ENCODE measurements at regions not wholly inside any gene's neighbourhood (a gene's known extent, or its start where the extent isn't known, plus 50 kb on each side); places are given as distances from the start of the nearest gene placed in this dataset.
A peak's percentile ranks its signal among the peaks of the same experiment; 100 is the strongest.

DNA sequence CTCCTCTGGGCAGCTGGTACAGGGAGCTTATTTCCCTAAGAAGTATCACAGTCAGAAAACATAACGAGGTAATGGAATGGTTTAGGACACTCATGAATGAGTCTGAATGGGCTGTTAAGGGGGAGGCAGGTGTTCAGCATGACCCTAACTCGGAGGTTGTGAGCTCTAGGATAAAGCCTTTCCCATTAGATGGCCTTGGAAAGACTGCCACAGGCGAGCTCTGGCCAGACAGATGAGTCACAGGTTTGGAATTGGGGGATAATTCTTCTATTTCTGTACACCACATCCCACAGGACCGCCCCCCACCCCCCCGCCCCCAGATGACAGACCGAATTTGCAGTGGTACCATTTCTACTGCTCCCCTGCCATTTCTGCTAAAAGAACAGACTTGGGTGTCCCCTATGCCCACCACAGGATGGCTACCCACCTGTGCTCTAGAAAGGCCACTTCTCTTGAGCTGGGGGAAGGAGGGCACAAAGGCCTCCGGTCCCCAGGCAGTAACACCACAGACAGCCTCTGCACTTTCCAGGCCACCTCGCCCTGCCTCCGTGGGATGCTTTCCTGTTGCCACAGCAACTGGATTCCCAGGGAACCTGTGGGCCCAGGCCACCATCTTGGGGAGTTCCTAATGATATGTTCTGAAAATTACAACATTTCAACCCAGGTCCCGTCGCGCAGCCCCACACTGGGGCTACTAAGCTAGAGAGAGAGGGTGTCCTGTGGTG, 76.7 kb downstream of the TRIM29 start:
- peak; percentile 39 for DNase-seq

DNA sequence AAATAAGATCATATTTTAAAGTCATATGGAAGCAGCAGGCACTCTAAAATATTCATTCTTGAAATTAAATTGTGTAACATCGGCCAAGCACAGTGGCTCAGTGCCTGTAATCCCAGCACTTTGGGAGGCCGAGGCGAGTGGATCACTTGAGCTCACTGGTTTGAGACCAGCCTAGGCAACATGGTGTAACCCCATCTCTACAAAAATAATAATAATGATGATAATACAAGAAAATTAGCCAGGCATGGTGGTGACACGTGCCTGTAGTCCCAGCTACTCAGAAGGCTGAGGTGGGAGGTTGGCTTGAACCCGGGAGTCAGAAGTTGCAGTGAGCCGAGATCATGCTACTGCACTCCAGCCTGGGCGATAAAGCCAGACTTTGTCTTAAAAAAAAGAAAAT, 77.4 kb downstream of the TRIM29 start:
- DNase-seq = no peak

DNA sequence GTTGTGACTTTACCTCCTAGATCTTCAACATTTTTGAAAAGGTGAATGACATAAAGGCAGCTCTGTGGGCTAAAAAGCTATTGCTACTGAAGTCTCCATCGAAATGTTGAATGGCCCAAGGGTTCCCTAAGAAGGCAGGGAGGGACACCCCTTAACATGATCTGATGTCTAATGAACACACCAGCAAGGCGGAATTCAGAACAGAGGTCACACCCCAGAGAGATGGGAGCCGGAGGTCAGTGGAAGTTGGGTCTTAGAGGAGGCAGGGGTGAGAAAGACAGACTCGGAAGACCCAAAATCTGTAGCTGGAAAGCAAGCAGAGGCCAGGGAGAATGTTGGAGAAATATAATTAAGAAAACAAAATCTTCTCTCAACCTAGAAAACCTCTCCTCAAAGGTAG, 79.0 kb downstream of the TRIM29 start:
- DNase-seq = no peak

DNA sequence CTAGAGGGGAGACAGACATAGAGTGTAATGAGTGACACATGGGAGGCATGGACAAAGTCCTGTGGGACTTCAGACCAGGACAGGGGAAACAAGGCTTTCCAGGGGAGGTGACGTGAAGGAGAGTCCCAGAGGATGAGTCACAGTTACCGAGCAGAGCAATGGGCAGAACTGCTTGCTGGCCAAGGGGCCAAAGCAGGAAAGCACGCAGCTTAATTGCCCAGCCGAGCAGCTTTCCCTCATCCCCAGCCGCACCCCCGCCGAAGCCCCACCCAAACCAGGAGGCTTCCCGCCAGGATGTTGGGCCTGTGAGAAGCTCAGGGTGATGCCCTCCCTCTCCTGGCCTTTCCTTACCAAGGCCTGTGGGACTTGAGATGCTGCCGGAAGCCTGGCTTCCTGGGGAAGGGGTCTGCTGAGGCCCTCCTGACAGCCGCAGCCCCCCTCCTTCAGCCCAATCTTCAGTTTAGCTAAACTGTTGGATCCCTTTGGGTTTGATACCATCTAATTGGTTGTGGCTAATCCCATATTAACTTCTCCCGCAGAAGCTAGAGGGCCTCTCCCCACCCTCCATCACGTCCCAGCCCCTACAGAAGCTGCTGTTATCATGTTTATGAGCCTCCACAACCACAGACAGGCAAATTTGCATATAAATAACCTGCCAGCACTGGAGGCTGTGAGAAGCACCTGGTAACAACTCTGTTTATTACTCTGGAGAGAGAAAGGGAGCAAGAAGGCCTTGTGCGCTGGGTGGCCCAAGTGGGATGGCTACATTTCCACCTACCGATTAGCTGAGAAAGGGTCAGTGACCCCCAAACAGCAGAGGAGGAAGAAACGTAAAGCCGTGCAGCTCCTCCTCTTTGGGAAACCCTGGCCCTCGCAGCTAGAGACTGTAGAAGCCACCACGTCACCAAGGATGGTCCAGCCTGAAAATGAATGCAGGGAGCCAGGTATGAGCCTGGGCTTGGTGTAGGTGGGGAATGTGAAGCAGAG, 80.0 kb downstream of the TRIM29 start:
- DNase-seq = peak; percentile 54

DNA sequence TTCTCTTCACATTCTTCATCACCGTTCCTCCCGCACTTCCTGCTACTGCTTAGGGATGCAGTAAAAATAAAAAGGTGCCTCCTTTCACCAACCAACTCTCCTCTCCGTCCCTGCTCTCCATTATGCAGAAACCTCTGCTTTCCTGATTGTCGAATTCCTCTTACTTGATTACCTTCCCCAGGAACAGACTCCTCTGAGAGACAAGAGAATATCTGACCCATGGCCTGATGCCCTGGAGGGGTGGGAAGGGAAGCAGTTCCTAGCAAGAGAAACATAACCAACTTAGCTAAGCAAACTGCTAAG, 80.9 kb downstream of the TRIM29 start:
- no peak for DNase-seq

DNA sequence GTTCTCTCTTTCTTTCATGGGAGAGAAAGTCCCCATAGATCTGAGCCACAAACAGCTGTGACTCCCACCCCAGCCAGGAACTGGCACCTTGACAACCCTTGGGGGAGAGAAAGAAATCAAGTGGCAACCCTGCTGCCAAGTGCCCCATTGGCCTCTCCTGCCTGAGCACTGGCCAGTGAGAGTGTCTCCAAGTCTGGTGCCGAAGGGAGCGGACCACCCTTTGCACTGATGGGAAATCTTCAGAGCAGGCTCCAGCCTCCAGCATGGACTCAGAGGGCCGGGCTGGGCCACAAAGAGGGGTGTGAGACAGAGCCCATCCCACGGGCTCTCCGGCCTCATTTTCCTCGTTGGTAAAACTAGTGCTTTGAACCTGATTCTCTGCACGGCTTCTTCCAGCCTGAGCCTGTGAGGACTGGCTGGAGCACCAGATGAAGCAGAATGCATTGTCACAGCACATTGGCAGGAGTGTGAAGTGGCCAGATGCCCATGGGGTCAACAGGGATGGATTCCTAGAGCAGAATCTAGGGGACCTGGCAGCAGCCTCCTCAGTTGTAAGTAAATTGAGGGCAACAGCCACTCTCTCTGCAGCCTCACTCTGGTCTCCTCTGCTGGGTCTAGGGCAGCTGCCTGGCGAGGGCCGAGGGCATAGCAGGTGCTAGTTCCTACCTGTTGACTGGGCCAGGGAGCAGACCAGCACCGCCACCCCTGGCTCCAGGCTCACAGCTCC, 81.4 kb downstream of the TRIM29 start:
- no peak for DNase-seq

DNA sequence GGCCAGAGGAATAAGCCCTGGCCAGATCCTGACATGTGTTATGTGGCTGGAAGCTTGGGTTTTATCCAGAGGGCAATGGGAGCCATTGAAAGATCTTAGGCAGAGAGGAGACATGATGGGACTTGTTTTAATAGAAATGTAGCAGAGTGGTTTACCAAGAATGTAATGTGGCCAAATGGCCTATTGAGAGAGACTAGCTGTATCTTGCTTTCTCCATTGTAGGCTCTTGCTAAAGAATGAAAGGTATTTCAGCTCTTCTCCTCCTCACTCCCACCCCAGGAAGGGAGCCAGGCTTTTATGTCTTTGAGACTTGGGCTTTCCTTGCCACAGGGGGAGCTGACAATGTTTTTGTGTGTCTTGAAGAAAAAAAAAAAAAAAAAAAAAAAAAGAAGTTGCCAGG, 82.3 kb downstream of the TRIM29 start:
- DNase-seq = peak; percentile 75

DNA sequence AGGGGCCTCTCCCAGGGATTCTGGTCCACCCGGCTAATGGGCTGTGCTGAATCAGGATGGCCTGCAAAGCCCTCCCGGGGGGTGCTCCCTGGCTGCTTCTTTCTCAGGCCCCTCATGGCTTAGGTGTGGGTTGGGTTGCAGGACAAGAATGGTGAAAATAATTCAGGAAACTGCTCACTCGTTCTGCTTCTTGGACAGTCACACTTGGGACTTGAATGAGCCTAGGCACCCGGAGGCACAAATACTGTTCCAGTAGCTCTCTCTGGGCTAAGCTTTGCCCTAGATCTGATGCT, 83.2 kb downstream of the TRIM29 start:
- DNase-seq = no peak

DNA sequence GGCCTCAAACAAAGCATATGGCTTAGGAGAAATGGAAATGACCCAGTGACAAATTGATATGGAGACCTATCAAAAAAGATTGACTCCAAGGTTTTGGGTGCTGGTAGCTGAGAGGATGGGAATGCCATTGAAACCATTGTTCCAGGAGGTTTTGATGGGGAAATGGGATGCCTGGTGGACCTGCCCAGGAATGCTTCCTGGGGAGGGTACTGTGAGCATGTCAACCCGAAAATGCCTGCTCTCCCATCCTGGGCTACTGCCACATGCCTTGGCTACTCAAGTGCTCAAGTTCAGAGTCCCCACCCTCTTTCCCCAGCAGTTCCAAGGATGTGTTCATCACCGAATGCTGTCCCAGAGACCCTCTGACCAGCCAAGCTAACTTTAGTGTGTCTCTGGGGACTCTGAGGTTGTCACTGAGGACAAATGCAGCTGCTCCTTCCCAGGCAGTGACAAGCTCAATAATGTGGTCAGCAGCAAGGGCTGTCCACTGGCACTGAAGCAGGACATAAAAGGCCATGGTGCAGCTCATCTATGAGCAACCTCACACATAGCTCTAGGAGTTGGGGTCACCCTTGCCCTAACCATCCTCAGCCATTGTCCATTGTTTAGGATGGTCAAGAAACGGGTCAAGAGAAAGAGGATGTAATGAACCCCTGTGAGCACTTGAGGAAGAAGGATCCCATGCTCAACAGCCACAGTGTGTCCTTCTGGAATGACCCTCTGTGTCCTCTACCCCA, 83.7 kb downstream of the TRIM29 start:
- no peak for DNase-seq

DNA sequence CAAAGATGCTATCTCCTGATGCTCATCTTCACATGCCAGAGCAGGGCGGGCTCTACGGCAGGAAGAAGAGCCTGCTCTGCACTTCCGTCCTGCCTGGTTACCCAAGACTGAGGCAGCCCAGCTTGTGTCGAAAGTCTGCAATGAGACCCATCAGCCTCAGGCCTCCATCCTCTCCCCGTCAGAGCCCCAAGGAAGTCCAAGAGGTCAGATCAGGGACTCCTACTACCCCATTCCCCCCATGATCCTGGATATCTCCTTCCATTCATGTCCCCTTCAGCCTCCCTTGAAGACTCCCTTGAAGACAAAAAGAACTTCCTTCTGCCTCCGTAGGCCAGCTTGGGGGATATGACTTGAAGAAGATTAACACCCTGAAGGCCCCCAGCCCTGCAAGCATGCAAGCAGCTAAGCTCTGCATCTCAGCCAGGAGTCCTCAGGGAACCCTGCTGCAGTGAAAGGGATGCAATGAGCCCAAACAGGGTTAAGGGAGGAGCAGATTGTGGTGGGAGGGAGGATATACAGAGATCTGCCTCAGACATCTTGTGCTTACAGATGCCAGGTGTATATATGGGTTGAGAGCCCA, 85.6 kb downstream of the TRIM29 start:
- no peak for DNase-seq

DNA sequence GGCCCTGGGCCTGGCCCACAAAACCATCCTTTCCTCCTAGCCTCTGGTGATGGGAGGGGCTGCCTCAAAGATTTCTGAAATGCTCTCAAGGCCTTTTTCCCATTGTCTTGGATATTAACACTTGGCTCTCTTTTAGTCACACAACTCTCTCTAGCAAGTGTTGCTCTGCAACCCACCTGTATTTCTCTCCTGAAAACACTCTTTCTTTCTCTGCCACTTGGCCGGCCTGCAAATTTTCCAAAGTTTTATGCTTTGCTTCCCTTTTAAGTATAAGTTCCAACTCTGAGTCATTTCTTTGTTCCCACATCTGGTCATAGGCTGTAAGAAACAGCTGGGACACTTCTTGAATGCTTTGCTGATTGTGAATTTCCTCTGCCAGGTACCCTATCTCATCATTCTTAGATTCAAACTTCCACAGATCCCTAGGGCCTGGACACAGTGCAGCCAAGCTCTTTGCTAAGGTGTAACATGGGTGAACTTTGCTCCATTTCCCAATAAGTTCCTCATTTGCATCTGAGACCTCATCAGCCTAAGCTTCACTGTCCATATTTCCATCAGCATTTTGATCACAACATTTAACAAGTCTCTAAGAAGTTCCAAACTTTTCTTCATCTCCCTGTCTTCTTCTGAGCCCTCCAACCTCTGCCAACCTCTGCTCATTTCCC, 93.8 kb downstream of the TRIM29 start:
- no peak for DNase-seq

DNA sequence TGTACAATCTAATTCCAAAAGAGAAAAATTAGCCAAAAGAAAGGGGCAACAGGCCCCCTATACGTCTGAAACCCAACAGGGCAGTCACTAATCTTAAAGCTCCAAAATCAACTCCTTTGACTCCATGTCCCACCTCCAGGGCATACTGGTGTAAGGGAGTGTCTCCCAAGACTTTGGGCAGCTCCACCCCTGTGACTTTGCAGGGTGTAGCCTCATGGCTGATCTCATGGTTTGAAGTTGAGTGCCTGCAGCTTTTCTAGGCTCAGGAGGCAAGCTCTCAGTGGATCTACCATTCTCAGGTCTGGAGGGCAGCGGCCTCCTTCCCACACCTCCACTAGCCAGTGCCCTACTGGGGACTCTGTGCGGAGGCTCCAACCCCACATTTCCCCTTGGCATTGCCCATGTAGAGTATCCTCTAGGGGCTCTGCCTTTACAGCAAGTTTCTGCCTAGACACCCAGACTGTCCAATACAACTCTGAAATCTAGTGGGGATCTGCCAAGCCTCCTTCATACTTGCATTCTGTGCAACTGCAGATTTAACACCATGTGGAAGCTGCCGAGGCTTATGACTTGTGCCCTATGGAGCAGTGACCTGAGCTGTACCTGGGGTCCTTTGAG, 94.5 kb downstream of the TRIM29 start:
- DNase-seq = no peak

DNA sequence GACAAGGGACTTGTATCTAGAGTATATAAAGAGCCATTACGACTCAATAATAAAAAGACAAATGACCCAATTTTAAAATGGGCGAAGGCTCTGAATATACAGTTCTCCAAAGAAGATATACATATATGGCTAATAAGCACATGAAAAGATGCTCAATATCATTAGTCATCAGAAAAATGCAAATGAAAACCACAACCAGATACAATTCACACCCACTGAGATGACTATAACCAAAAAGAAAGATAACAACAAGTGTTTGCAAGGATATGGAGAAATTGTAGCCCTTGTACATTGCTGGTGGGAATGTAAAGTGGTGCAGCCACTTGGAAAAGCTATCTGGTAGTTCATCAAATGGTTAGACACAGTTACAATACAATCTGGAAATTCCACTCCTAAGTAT, 96.3 kb downstream of the TRIM29 start:
- DNase-seq = no peak

DNA sequence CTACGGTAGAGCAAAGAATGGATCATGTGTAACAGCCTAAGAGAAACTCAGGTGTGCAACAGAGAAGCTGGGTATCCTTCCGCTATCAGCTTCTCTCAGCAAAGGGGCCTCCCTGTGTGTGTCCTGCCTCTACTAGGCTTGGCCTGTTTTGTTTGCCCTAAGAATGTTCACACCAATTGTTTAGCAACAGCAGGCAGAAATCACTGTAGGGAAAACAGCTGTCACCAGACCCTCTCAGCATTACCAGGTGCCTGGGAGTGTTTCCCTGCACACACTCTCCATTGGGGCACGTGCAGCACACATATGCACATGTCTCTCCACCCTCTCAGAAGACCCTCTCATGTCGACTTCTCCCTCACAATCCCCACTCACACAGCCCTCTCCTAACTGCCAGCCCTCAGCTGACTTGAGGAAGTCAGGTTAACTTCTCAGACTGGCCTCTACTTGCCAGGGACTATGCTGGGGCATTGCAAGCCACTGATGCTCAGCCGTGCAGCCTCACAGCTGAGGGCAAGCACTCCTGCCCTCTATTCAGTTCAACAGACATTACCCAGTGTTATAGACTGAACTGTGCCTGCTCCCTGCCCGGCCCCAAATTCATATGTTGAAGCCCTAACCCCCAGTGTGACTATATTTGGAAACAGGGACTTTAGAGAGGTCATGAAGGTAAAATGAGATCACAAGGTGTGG, 97.6 kb downstream of the TRIM29 start:
- no peak for DNase-seq

DNA sequence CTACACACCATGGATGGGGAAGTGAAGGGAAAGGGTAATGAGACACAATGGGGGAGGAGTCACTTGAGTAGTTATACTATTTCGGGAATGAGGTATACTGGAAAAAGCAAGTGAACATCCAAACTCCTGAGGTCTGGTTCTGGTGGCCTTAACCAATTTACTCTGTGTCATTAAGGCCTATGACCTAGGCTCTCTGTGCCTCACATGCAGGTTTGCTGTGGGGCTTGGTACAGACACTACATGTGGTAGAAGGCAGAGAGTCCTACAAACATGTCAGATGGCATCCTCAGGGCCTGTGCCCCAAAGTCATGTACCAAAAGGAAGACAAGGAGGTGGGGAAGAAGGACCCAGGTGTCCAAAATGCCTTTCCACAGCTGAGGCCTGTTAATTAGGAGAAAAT, 98.9 kb downstream of the TRIM29 start:
- DNase-seq = no peak

DNA sequence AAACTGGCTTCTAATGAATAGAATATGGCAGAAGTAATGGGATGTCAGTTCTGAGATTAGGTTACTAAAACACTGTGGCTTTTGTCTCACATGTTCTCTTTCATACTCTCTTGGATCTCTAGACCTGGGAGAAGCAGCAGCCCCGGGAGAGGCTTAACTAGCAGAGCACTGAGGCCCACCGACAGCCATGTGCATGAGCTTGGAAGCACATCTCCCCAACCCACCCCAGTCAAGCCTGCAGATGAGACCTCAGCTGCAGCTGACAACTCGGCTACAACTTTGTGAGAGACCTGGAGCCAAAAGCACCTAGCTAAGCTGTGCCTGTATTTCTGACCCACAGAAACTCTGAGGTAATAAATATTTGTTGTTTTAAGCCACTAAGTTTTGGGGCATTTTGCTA, 100.8 kb downstream of the TRIM29 start:
- DNase-seq = no peak

DNA sequence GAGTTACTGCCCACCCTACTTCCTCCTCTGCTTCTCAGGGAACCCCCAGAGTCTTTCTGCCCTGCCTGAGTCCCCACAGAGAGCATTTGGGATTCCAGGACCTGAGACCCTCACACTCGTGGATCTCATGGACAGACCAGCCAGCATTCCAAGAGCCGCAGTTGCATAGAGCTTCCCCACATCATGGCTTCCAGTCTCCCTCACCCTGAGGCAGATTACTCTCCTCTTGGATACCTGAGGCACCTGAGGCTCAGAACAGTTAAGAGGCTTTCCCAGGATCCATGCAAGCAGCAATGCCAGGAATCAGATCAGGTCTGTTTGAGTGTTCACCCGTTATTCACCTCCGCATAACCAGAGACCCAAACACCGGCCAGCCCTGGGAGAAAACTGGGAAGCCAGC, 102.2 kb downstream of the TRIM29 start:
- no peak for DNase-seq

DNA sequence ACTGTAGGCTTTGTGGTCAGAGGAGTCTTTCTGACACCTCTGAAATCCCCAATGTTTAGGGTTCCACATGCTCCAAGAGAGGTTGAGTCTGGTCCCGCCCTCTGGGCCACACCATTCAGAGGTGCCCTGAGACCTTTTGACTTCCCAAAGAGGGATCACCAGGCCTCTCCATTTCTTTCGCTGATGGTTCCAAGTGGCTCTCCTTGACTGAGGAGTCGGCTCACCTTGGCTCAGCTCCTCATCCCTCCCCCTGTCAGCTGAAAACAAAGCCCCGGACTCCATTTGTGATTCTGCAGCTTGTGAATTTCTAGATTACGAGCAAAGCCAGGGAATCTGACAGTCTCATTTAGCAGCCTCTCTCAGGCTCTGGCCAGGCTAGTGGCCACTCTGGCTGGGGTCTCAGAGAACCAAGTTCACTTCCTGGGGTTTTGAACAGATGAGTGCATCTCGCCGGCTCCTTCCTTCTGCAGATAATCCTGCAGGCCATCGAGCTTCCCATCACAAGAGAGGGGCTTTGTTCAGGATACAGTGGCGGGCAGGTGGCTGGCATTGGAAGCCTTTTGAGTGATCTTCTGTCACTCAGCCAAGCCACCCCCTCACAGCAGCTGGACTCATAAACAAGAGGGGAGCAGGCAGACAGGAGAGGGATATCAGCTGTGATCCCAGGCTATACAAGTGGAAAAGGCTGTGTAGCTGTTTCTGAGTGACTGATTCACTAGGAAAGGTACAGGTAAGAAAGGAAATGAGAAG, 102.9 kb downstream of the TRIM29 start:
- DNase-seq = no peak

DNA sequence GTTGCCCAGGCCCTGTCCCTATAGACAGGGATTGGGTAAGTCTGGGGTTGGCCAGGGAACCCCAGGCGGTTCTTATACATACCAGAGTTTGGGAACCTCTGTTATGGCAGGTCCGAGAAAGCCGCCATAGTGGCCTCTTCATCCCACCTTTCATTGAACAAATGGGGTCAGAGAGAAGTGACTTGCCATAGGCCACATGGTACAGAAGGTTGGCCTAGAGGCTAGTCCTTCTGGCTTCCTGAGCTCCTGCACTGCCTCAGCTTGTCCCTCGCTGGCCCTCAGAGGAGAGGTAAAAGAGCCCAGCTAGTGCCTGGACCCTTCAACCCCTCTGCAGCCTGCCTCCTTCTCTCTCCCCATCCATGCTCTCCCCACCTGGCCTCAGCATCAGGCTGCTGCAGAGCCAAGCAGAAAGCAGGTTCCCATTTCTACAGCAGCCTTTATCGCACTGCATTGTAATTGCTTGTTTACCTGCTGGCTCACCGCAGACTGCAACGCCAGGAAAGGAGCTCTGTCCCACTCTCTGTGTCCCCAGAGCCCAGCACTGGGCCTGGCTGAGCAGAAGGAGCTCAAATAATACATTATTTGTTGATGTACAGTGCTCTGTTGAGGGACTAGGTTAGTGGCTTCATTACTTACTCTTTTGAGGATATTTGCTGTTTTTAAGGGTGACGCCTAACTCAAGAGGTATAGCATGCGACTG, 103.6 kb downstream of the TRIM29 start:
- no peak for DNase-seq

Data from fibroblast of skin of scalp (primary cell).